H1 (cell line): ENCODE measurements at regions not wholly inside any gene's neighbourhood (a gene's known extent, or its start where the extent isn't known, plus 50 kb on each side); places are given as distances from the start of the nearest gene placed in this dataset.

Source experiments
- CTCF ChIA-PET: fragments of 300-600 bp; sonication (Branson Sonifier 250); formaldehyde crosslinking; loops from one replicate; lab custom pipeline; 2021; ENCODE audit not compliant: partially characterized antibody; lab: Charles Lee
- POLR2A ChIA-PET: fragments of 300-600 bp; sonication (Branson Sonifier 250); formaldehyde crosslinking; loops from one replicate; lab custom pipeline; 2021; ENCODE audit warnings: inconsistent platforms; ENCODE audit not compliant: partially characterized antibody; lab: Charles Lee
- DNase-seq, 2 experiments: peaks; one replicate each; pipeline versions ENCODE4 v3.0.0 to v3.0.0-alpha.2; 2010 to 2022; ENCODE audit warnings: low spot score in 2 of 2, low read depth in 1 of 2, mixed read lengths in 1 of 2
- FAIRE-seq: peaks from 2 replicates; lab custom pipeline; 2011; peaks lifted over from hg19 to GRCh38; lab: Jason Lieb, UNC
- H2AFZ ChIP-seq: 2 replicates; pipeline ENCODE4 v1.8.1; 2012; ENCODE audit warnings: low read length, inconsistent platforms
- H2AK5ac ChIP-seq: 2 replicates; pipeline ENCODE4 v1.6.1; 2013; ENCODE audit warnings: low read depth, low read length
- H2BK120ac ChIP-seq: replicated peaks from 2 replicates; pipeline ENCODE3; 2013; ENCODE audit warnings: low read depth, low read length, inconsistent platforms
- H2BK12ac ChIP-seq: 2 replicates; pipeline ENCODE4 v1.6.1; 2013; ENCODE audit warnings: low read depth, low read length
- H2BK15ac ChIP-seq: 2 replicates; pipeline ENCODE4 v1.6.1; 2013; ENCODE audit warnings: low read length
- H2BK20ac ChIP-seq: 2 replicates; pipeline ENCODE4 v1.6.1; 2013; ENCODE audit warnings: low read length
- H2BK5ac ChIP-seq: 2 replicates; pipeline ENCODE4 v1.6.1; 2013; ENCODE audit warnings: low read depth, low read length
- H3K14ac ChIP-seq: 2 replicates; pipeline ENCODE4 v1.6.1; 2013; ENCODE audit warnings: inconsistent platforms; ENCODE audit not compliant: insufficient read length
- H3K18ac ChIP-seq: 2 replicates; pipeline ENCODE4 v1.6.1; 2013; ENCODE audit warnings: low read length; ENCODE audit errors: extremely low read depth
- H3K23ac ChIP-seq: 2 replicates; pipeline ENCODE4 v1.6.1; 2013; ENCODE audit warnings: inconsistent platforms; ENCODE audit not compliant: insufficient read length
- H3K23me2 ChIP-seq: 2 replicates; pipeline ENCODE4 v1.6.1; 2013; ENCODE audit warnings: low read depth, low read length
- H3K27ac ChIP-seq: 2 replicates; pipeline ENCODE4 v1.6.1; 2011; ENCODE audit warnings: low read depth, low read length, inconsistent platforms
- H3K27me3 ChIP-seq, 4 experiments: replicated peaks in 1 of 4; 1 replicate in 1 of 4; 2 replicates in 3 of 4; pipeline versions ENCODE4 v1.6.1 to v1.8.1; 2011 to 2013; ENCODE audit warnings: low read length in 3 of 4, mild to moderate bottlenecking in 3 of 4, inconsistent platforms in 2 of 4, mixed read lengths in 2 of 4, moderate library complexity in 1 of 4; ENCODE audit not compliant: control insufficient read depth in 3 of 4, insufficient read depth in 3 of 4; ENCODE audit errors: extremely low read depth in 1 of 4
- H3K36me3 ChIP-seq, 4 experiments: 2 replicates each; pipeline versions ENCODE4 v1.6.1 to v1.8.1; 2011 to 2013; ENCODE audit warnings: mild to moderate bottlenecking in 4 of 4, low read length in 3 of 4, moderate library complexity in 2 of 4, control low read depth in 1 of 4, inconsistent platforms in 1 of 4; ENCODE audit not compliant: insufficient read depth in 4 of 4, control insufficient read depth in 2 of 4
- H3K4ac ChIP-seq: replicated peaks from 2 replicates; pipeline ENCODE3; 2013; ENCODE audit warnings: low read length, low read depth, mixed read lengths, inconsistent platforms; ENCODE audit not compliant: insufficient read length
- H3K4me1 ChIP-seq, 4 experiments: replicated peaks in 1 of 4; 1 replicate in 1 of 4; 2 replicates in 3 of 4; pipeline versions ENCODE4 v1.6.1 to v1.8.1; 2011 to 2013; ENCODE audit warnings: low read length in 3 of 4, inconsistent platforms in 2 of 4, mixed read lengths in 1 of 4; ENCODE audit not compliant: insufficient read depth in 4 of 4, control insufficient read depth in 3 of 4
- H3K4me2 ChIP-seq, 2 experiments: 2 replicates each; pipeline versions ENCODE4 v1.6.1 to v1.8.1; 2011 to 2013; ENCODE audit warnings: low read depth in 2 of 2, low read length in 2 of 2, control low read depth in 1 of 2, inconsistent platforms in 1 of 2, mild to moderate bottlenecking in 1 of 2; ENCODE audit not compliant: insufficient read depth in 1 of 2
- H3K4me3 ChIP-seq, 4 experiments: fragments of 200-600, 300-600 bp in 1 of 4; sonication (generic), shearing (Covaris generic), sonication (Bioruptor Twin) in 1 of 4; 2 replicates each; pipeline versions ENCODE4 v1.5.1 to v1.8.1; 2011 to 2016; ENCODE audit warnings: low read length in 4 of 4, low read depth in 3 of 4, control low read depth in 2 of 4, inconsistent platforms in 2 of 4, mild to moderate bottlenecking in 2 of 4, mixed read lengths in 1 of 4, moderate library complexity in 1 of 4; ENCODE audit not compliant: insufficient read depth in 2 of 4; ENCODE audit errors: extremely low read depth in 1 of 4
- H3K56ac ChIP-seq: replicated peaks from 2 replicates; pipeline ENCODE3; 2013; ENCODE audit warnings: low read depth, mild to moderate bottlenecking, mixed read lengths, low read length, inconsistent platforms; ENCODE audit not compliant: insufficient read length
- H3K79me1 ChIP-seq: 2 replicates; pipeline ENCODE4 v1.6.1; 2013; ENCODE audit warnings: low read depth, low read length, control low read depth
- H3K79me2 ChIP-seq, 2 experiments: 2 replicates each; pipeline versions ENCODE4 v1.6.1 to v1.8.1; 2012 to 2013; ENCODE audit warnings: low read length in 2 of 2, mild to moderate bottlenecking in 2 of 2, inconsistent platforms in 1 of 2; ENCODE audit not compliant: insufficient read depth in 2 of 2, control insufficient read depth in 1 of 2
- H3K9ac ChIP-seq, 4 experiments: replicated peaks in 1 of 4; 1 replicate in 1 of 4; 2 replicates in 3 of 4; pipeline versions ENCODE4 v1.6.1 to v1.8.1; 2011 to 2013; ENCODE audit warnings: low read depth in 3 of 4, low read length in 3 of 4, control low read depth in 2 of 4, mild to moderate bottlenecking in 2 of 4, moderate library complexity in 2 of 4, inconsistent platforms in 1 of 4; ENCODE audit errors: extremely low read depth in 1 of 4
- H3K9me3 ChIP-seq, 2 experiments: 2 replicates each; pipeline versions ENCODE4 v1.6.1 to v1.8.1; 2012 to 2013; ENCODE audit warnings: mild to moderate bottlenecking in 2 of 2, moderate library complexity in 2 of 2, control low read depth in 1 of 2, inconsistent platforms in 1 of 2, low read depth in 1 of 2, low read length in 1 of 2, mixed read lengths in 1 of 2; ENCODE audit not compliant: insufficient read depth in 2 of 2
- H4K20me1 ChIP-seq, 2 experiments: replicated peaks in 1 of 2; 2 replicates each; pipeline versions ENCODE3 to v1.8.1; 2011 to 2013; ENCODE audit warnings: inconsistent platforms in 2 of 2, low read length in 2 of 2, mild to moderate bottlenecking in 1 of 2; ENCODE audit not compliant: insufficient read depth in 2 of 2, control insufficient read depth in 1 of 2
- H4K5ac ChIP-seq: 2 replicates; pipeline ENCODE4 v1.6.1; 2013; ENCODE audit warnings: low read length, low read depth, mixed read lengths, inconsistent platforms; ENCODE audit not compliant: insufficient read length
- H4K8ac ChIP-seq: 2 replicates; pipeline ENCODE4 v1.8.0; 2013; ENCODE audit warnings: mild to moderate bottlenecking, moderate library complexity, low read length, inconsistent platforms; ENCODE audit not compliant: insufficient read depth; ENCODE audit errors: extremely low read depth
- H4K91ac ChIP-seq: replicated peaks from 2 replicates; pipeline ENCODE3; 2013; ENCODE audit warnings: low read length, mixed read lengths, inconsistent platforms; ENCODE audit not compliant: insufficient read length
- CBX5 ChIP-seq: fragments of 300-800, 300-1000 bp; sonication (generic); IDR thresholded peaks from 2 replicates; pipeline ENCODE4 v1.7.1; 2016; ENCODE audit warnings: antibody characterized with exemption, low read length, low read depth
- CREB1 ChIP-seq: IDR thresholded peaks from 2 replicates; pipeline ENCODE4 v1.6.1; 2012; ENCODE audit warnings: inconsistent platforms
- POU5F1 ChIP-seq: IDR thresholded peaks from 2 replicates; pipeline ENCODE4 v1.6.1; 2011; ENCODE audit warnings: low read depth, mild to moderate bottlenecking, low read length, moderate library complexity
- SP2 ChIP-seq: IDR thresholded peaks from 2 replicates; pipeline ENCODE4 v1.6.1; 2012; ENCODE audit warnings: mild to moderate bottlenecking, low read length, inconsistent platforms
- TEAD4 ChIP-seq: IDR thresholded peaks from 2 replicates; pipeline ENCODE4 v1.6.1; 2012; ENCODE audit warnings: low read depth, low read length, inconsistent platforms, mixed read lengths
- WGBS, 2 experiments: shearing (Covaris generic) in 1 of 2; methylation state at CpG; one replicate each; pipeline versions ENCODE4 v1.1.6 to v1.1.7; 2013 to 2015; ENCODE audit warnings: low lambda C conversion rate in 2 of 2, mixed read lengths in 2 of 2, inconsistent platforms in 1 of 2, low coverage in 1 of 2, missing lambda C conversion rate in 1 of 2; ENCODE audit not compliant: insufficient replicate concordance in 2 of 2, insufficient coverage in 1 of 2, insufficient read length in 1 of 2; ENCODE audit errors: extremely low coverage in 1 of 2, missing lambda C conversion rate in 1 of 2; 5-methylcytosine and 5-hydroxymethylcytosine counted together

- H4K5ac ChIP-seq: no peak overlapping the region
- no peak overlapping the region for H2AK5ac ChIP-seq
- no peak overlapping the region for H4K91ac ChIP-seq
- peaks cover 3 to 6% of the 10 kb centered on the region in 2 experiments; a peak in 2 of 4 replicates for H3K9me3 ChIP-seq
- H2AFZ ChIP-seq: no peak overlapping the region
- 77% methylated on average over 1 of the region's 1 CpG; no CpG with 5 or more reads in 1 of the 2 experiments for WGBS, 2 experiments
- no peaks in the 10 kb centered on the region; a peak in 1 of 8 replicates for H3K36me3 ChIP-seq
- H3K23me2 ChIP-seq: no peaks in the 10 kb centered on the region
- TF ChIP-seq CBX5 (no peak), CREB1 (no peak), POU5F1 (no peak), TEAD4 (no peak), SP2 (no peak)
- no peak overlapping the region for H3K4ac ChIP-seq
- H3K18ac ChIP-seq: no peak overlapping the region
- no peak overlapping the region for H2BK15ac ChIP-seq
- H3K79me2 ChIP-seq: no peaks in the 10 kb centered on the region
- no peak overlapping the region for H2BK120ac ChIP-seq
- ChIA-PET CTCF (interaction anchor here (1.0 to 1.2 kb wide), 2 partner anchors 24 to 194 kb away, joined by 3 to 4 read pairs; no protein-coding TSS in a partner anchor), POLR2A (no interaction called here)
- DNase-seq: no peak
- no peak overlapping the region for H2BK12ac ChIP-seq
- no peaks in the 10 kb centered on the region for H3K4me1 ChIP-seq
- no peak overlapping the region for H2BK20ac ChIP-seq
- H2BK5ac ChIP-seq: no peak overlapping the region
- H3K14ac ChIP-seq: no peak overlapping the region
- no peak overlapping the region for H3K27ac ChIP-seq
- H3K56ac ChIP-seq: no peak overlapping the region
- H4K8ac ChIP-seq: no peak overlapping the region
- H3K27me3 ChIP-seq: no peaks in the 10 kb centered on the region
- no peaks in the 10 kb centered on the region for H4K20me1 ChIP-seq
- no peak for FAIRE-seq
- H3K4me2 ChIP-seq: no peak overlapping the region
- no peak overlapping the region for H3K4me3 ChIP-seq
- no peaks in the 10 kb centered on the region for H3K79me1 ChIP-seq
- no peak overlapping the region for H3K9ac ChIP-seq
- H3K23ac ChIP-seq: no peak overlapping the region
Measured at GRCh38 chr19:33971073-33971472, 174.4 kb downstream of the KCTD15 start.
